GM12873 (cell line): ENCODE measurements at regions not wholly inside any gene's neighbourhood (a gene's known extent, or its start where the extent isn't known, plus 50 kb on each side); places are given as distances from the start of the nearest gene placed in this dataset.

ENCODE experiments used
- CTCF ChIP-seq: IDR thresholded peaks from 2 replicates; pipeline ENCODE4 v1.5.1; 2012; ENCODE audit warnings: low read depth, mild to moderate bottlenecking, moderate library complexity, low read length, control low read depth; ENCODE audit not compliant: insufficient read depth; ENCODE audit errors: missing control alignments

- TF ChIP-seq CTCF: no peak
Observed at GRCh38 chr4:171049380-171049779, 763.8 kb upstream of the GALNTL6 start.

GRCh38 chr4:171042989-171043524 lies 770.1 kb upstream of the GALNTL6 start:
- TF ChIP-seq CTCF: no peak

GRCh38 chr4:171035909-171036308 lies 777.3 kb upstream of the GALNTL6 start:
- TF ChIP-seq CTCF: no peak

- no peak for TF ChIP-seq CTCF
Observed at GRCh38 chr4:171031338-171031737, 781.9 kb upstream of the GALNTL6 start.

- no peak for TF ChIP-seq CTCF
Observed at GRCh38 chr4:171025776-171026175, 787.4 kb upstream of the GALNTL6 start.

GRCh38 chr4:171025343-171025742 lies 787.9 kb upstream of the GALNTL6 start:
- no peak for TF ChIP-seq CTCF

- TF ChIP-seq CTCF: no peak
Observed at GRCh38 chr4:171024720-171025303, 788.4 kb upstream of the GALNTL6 start.

- no peak for TF ChIP-seq CTCF
Observed at GRCh38 chr4:171022824-171023230, 790.4 kb upstream of the GALNTL6 start.
